GM19452 (cell line): ENCODE measurements at regions not wholly inside any gene's neighbourhood (a gene's known extent, or its start where the extent isn't known, plus 50 kb on each side); places are given as distances from the start of the nearest gene placed in this dataset.
"Not testable (repeated sequence)": the region's sequence is repeated elsewhere in the genome, so short reads cannot be mapped to it uniquely, and the experiment has no call there.

Experiments used
- ATAC-seq: cut with Tn5 transposase; IDR thresholded peaks from one replicate; pipeline ENCODE4 v1.9.1; 2021; ENCODE audit not compliant: unreplicated experiment

GRCh38 chr15:20473465-20473864, 68.1 kb downstream of the GOLGA6L6 start:
- not testable (repeated sequence) for ATAC-seq

- not testable (repeated sequence) for ATAC-seq
Measured at GRCh38 chr15:20472983-20473382, 68.6 kb downstream of the GOLGA6L6 start.

GRCh38 chr15:20470810-20471209, 70.8 kb downstream of the GOLGA6L6 start:
- ATAC-seq = not testable (repeated sequence)

GRCh38 chr15:20441138-20441537, 100.5 kb downstream of the GOLGA6L6 start:
- ATAC-seq = not testable (repeated sequence)

- not testable (repeated sequence) for ATAC-seq
Measured at GRCh38 chr15:20440390-20440789, 101.2 kb downstream of the GOLGA6L6 start.

GRCh38 chr15:20439111-20439510, 102.5 kb downstream of the GOLGA6L6 start:
- not testable (repeated sequence) for ATAC-seq

- ATAC-seq = not testable (repeated sequence)
Measured at GRCh38 chr15:20438255-20438654, 103.3 kb downstream of the GOLGA6L6 start.

GRCh38 chr15:20433468-20433867, 108.1 kb downstream of the GOLGA6L6 start:
- not testable (repeated sequence) for ATAC-seq

GRCh38 chr15:20430495-20430894, 111.1 kb downstream of the GOLGA6L6 start:
- not testable (repeated sequence) for ATAC-seq

GRCh38 chr15:20420710-20421109, 120.9 kb downstream of the GOLGA6L6 start:
- not testable (repeated sequence) for ATAC-seq

- ATAC-seq = not testable (repeated sequence)
Measured at GRCh38 chr15:20416618-20417017, 125.0 kb downstream of the GOLGA6L6 start.

GRCh38 chr15:20409667-20410198, 131.9 kb downstream of the GOLGA6L6 start:
- not testable (repeated sequence) for ATAC-seq

GRCh38 chr15:20409247-20409646, 132.4 kb downstream of the GOLGA6L6 start:
- ATAC-seq = no peak

- ATAC-seq = no peak
Measured at GRCh38 chr15:20407553-20407952, 134.0 kb downstream of the GOLGA6L6 start.

GRCh38 chr15:20404571-20404970, 137.0 kb downstream of the GOLGA6L6 start:
- not testable (repeated sequence) for ATAC-seq

GRCh38 chr15:20402586-20402985, 139.0 kb downstream of the GOLGA6L6 start:
- not testable (repeated sequence) for ATAC-seq

GRCh38 chr15:20401058-20401457, 140.5 kb downstream of the GOLGA6L6 start:
- not testable (repeated sequence) for ATAC-seq

- ATAC-seq = not testable (repeated sequence)
Measured at GRCh38 chr15:20398680-20399079, 142.9 kb downstream of the GOLGA6L6 start.

- not testable (repeated sequence) for ATAC-seq
Measured at GRCh38 chr15:20388161-20388560, 153.4 kb downstream of the GOLGA6L6 start.

GRCh38 chr15:20386198-20386597, 155.4 kb downstream of the GOLGA6L6 start:
- no peak for ATAC-seq

- not testable (repeated sequence) for ATAC-seq
Measured at GRCh38 chr15:20380199-20380598, 161.4 kb downstream of the GOLGA6L6 start.

- ATAC-seq = no peak
Measured at GRCh38 chr15:20376872-20377271, 164.7 kb downstream of the GOLGA6L6 start.

GRCh38 chr15:20372416-20372815, 169.2 kb downstream of the GOLGA6L6 start:
- not testable (repeated sequence) for ATAC-seq
